ENCODE measurements at regions not wholly inside any gene's neighbourhood (a gene's known extent, or its start where the extent isn't known, plus 50 kb on each side); places are given as distances from the start of the nearest gene placed in this dataset.
"Not testable (repeated sequence)": the region's sequence is repeated elsewhere in the genome, so short reads cannot be mapped to it uniquely, and the experiment has no call there.

DNA sequence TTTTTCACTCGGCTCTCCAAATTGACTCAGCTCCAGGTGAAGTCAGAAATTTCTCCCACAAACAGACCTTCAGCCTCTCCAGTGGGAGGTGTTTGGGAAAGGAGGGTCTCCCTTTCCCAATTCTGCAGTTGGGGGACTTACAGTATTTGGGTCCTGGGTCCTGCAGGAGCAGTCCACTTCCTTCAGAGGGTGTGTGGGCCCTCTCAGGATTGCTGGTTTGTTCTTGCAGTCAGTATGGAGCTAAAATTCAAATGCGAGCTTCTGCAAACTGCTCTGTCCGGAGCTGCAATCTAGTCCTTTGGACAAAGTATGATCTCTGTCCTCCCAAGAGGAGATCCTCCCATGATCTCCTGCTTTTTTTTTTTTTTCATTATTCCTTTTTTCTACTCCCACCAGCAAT, 87.9 kb upstream of the MSTN start:
- no peaks in the 10 kb centered on the region for H3K27me3 ChIP-seq (ENCODE audit: control insufficient read depth, insufficient read depth, low read length)
- no peak overlapping the region for H3K9ac ChIP-seq (ENCODE audit: low read depth, low read length)
- H3K9me3 ChIP-seq (ENCODE audit: control insufficient read depth, insufficient read depth, low read length) = peaks cover 4% of the 10 kb centered on the region; the same call in 1 of the 2 replicates
- H3K4me3 ChIP-seq (ENCODE audit: low read depth, low read length) = no peak overlapping the region
- peaks cover 6% of the 10 kb centered on the region; the same call in 1 of the 2 replicates for H3K4me1 ChIP-seq (ENCODE audit: control insufficient read depth, insufficient read depth, low read length)
- H3K36me3 ChIP-seq (ENCODE audit: control insufficient read depth, insufficient read depth, low read length) = no peaks in the 10 kb centered on the region
- peak overlapping the region; percentile 14 for H3K27ac ChIP-seq (ENCODE audit: low read depth, low read length)

- Histone ChIP-seq H3K9ac (ENCODE audit: low read depth, low read length) (no peak overlapping the region), H3K36me3 (ENCODE audit: control insufficient read depth, insufficient read depth, low read length) (no peaks in the 10 kb centered on the region), H3K27ac (ENCODE audit: low read depth, low read length) (peak overlapping the region; percentile 14), H3K4me1 (ENCODE audit: control insufficient read depth, insufficient read depth, low read length) (peaks cover 6% of the 10 kb centered on the region; the same call in 1 of the 2 replicates), H3K9me3 (ENCODE audit: control insufficient read depth, insufficient read depth, low read length) (peaks cover 4% of the 10 kb centered on the region; the same call in 1 of the 2 replicates), H3K27me3 (ENCODE audit: control insufficient read depth, insufficient read depth, low read length) (no peaks in the 10 kb centered on the region), H3K4me3 (ENCODE audit: low read depth, low read length) (no peak overlapping the region)
Measured at GRCh38 chr2:190149908-190150307, 87.4 kb upstream of the MSTN start.

- Histone ChIP-seq H3K27ac (ENCODE audit: low read depth, low read length) (no peak overlapping the region), H3K36me3 (ENCODE audit: control insufficient read depth, insufficient read depth, low read length) (no peaks in the 10 kb centered on the region), H3K9ac (ENCODE audit: low read depth, low read length) (no peak overlapping the region), H3K4me1 (ENCODE audit: control insufficient read depth, insufficient read depth, low read length) (peaks cover 6% of the 10 kb centered on the region; the same call in 1 of the 2 replicates), H3K9me3 (ENCODE audit: control insufficient read depth, insufficient read depth, low read length) (peaks cover 4% of the 10 kb centered on the region; the same call in 1 of the 2 replicates), H3K4me3 (ENCODE audit: low read depth, low read length) (no peak overlapping the region), H3K27me3 (ENCODE audit: control insufficient read depth, insufficient read depth, low read length) (no peaks in the 10 kb centered on the region)
Measured at GRCh38 chr2:190149200-190149599, 86.7 kb upstream of the MSTN start.

GRCh38 chr2:190146109-190146508, 83.6 kb upstream of the MSTN start:
- not testable (repeated sequence) for H3K9ac ChIP-seq (ENCODE audit: low read depth, low read length); H3K36me3 ChIP-seq (ENCODE audit: control insufficient read depth, insufficient read depth, low read length); H3K4me3 ChIP-seq (ENCODE audit: low read depth, low read length)

DNA sequence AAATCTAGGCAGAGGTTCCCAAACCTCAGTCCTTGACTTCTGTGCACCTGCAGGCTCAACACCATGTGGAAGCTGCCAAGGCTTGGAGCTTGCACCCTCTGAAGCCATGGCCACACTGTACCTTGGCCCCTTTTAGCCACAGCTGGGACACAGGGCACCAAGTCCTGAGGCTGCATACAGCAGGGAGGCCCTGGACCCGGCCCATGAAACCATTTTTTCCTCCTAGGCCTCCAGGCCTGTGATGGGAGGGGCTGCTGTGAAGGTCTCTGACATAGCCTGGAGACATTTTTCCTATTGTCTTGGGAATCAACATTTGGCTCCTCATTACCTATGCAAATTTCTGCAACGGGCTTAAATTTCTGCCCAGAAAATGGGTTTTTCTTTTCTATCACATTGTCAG, 77.9 kb upstream of the MSTN start:
- peaks cover 27% of the 10 kb centered on the region for H3K9me3 ChIP-seq (ENCODE audit: control insufficient read depth, insufficient read depth, low read length)
- H3K27ac ChIP-seq (ENCODE audit: low read depth, low read length); H3K36me3 ChIP-seq (ENCODE audit: control insufficient read depth, insufficient read depth, low read length); H3K4me3 ChIP-seq (ENCODE audit: low read depth, low read length); H3K9ac ChIP-seq (ENCODE audit: low read depth, low read length); H3K4me1 ChIP-seq (ENCODE audit: control insufficient read depth, insufficient read depth, low read length); H3K27me3 ChIP-seq (ENCODE audit: control insufficient read depth, insufficient read depth, low read length): not testable (repeated sequence)

More at GRCh38 chr2:190146109-190146508, 83.6 kb upstream of the MSTN start:
- H3K9me3 ChIP-seq (ENCODE audit: control insufficient read depth, insufficient read depth, low read length); H3K4me1 ChIP-seq (ENCODE audit: control insufficient read depth, insufficient read depth, low read length); H3K27me3 ChIP-seq (ENCODE audit: control insufficient read depth, insufficient read depth, low read length); H3K27ac ChIP-seq (ENCODE audit: low read depth, low read length): not testable (repeated sequence)

DNA sequence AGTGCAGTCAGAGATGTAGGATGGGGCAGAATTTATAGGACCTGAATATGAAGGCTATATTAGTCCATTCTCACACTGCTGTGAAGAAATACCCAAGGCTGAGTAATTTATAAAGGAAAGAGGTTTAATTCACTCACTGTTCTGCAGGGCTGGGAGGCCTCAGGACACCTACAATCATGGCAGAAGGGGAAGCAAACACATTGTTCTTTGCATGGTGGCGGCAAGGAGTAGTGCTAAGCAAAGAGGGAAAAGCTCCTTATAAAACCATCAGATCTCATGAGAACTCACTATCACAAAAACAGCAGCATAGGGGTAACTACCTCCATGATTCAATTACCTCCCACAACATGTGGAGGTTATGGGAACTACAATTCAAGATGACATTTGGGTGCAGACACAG, 76.8 kb upstream of the MSTN start:
- no peaks in the 10 kb centered on the region for H3K36me3 ChIP-seq (ENCODE audit: control insufficient read depth, insufficient read depth, low read length)
- H3K4me1 ChIP-seq (ENCODE audit: control insufficient read depth, insufficient read depth, low read length) = no peaks in the 10 kb centered on the region
- peaks cover 27% of the 10 kb centered on the region for H3K9me3 ChIP-seq (ENCODE audit: control insufficient read depth, insufficient read depth, low read length)
- no peak overlapping the region for H3K4me3 ChIP-seq (ENCODE audit: low read depth, low read length)
- no peak overlapping the region for H3K9ac ChIP-seq (ENCODE audit: low read depth, low read length)
- H3K27ac ChIP-seq (ENCODE audit: low read depth, low read length) = no peak overlapping the region
- H3K27me3 ChIP-seq (ENCODE audit: control insufficient read depth, insufficient read depth, low read length) = no peaks in the 10 kb centered on the region

DNA sequence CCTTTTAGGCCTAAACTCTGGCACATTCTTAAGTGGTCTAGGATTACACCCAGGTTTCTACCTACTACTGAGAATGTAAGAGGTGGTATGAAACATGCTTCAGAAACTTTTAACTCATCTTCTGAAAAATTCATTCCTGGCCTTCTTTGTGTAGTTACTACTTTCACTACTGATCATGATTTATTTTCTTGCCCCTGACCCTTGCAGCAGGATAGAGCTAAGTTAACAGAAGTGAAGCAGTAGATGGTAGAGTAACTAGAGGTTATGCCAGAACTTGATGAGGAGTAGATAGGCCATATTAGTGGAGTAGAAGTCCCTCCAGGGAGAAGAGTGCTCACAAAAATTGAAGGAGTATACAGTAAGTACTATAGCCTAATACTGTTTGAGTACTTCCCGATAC, 75.5 kb upstream of the MSTN start:
- no peaks in the 10 kb centered on the region for H3K27me3 ChIP-seq (ENCODE audit: control insufficient read depth, insufficient read depth, low read length)
- H3K4me3 ChIP-seq (ENCODE audit: low read depth, low read length) = no peak overlapping the region
- no peak overlapping the region for H3K27ac ChIP-seq (ENCODE audit: low read depth, low read length)
- peaks cover 27% of the 10 kb centered on the region for H3K9me3 ChIP-seq (ENCODE audit: control insufficient read depth, insufficient read depth, low read length)
- H3K9ac ChIP-seq (ENCODE audit: low read depth, low read length) = no peak overlapping the region
- no peaks in the 10 kb centered on the region for H3K4me1 ChIP-seq (ENCODE audit: control insufficient read depth, insufficient read depth, low read length)
- H3K36me3 ChIP-seq (ENCODE audit: control insufficient read depth, insufficient read depth, low read length) = no peaks in the 10 kb centered on the region

DNA sequence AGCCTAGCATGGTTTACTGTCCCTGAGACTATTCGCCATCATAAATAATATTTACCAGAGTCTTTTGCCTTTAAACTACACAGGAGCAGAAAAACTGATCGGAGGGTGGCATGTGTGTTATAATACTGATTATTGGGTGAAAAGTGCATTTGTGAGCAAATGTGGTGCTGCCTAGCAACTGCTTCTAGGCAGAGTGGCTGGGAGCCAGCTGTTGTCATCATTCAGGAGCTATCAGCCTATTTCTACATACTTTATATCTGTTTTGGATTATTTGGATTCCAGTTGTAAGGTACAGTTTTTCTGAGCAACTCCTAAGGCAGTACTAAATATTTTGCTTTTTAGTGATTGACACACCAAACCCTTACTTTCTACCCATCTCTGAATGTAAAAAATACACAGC, 75.0 kb upstream of the MSTN start:
- peaks cover 27% of the 10 kb centered on the region for H3K9me3 ChIP-seq (ENCODE audit: control insufficient read depth, insufficient read depth, low read length)
- no peaks in the 10 kb centered on the region for H3K36me3 ChIP-seq (ENCODE audit: control insufficient read depth, insufficient read depth, low read length)
- H3K27ac ChIP-seq (ENCODE audit: low read depth, low read length) = no peak overlapping the region
- H3K4me1 ChIP-seq (ENCODE audit: control insufficient read depth, insufficient read depth, low read length) = no peaks in the 10 kb centered on the region
- no peak overlapping the region for H3K4me3 ChIP-seq (ENCODE audit: low read depth, low read length)
- no peak overlapping the region for H3K9ac ChIP-seq (ENCODE audit: low read depth, low read length)
- H3K27me3 ChIP-seq (ENCODE audit: control insufficient read depth, insufficient read depth, low read length) = no peaks in the 10 kb centered on the region

GRCh38 chr2:190136825-190137224, 74.3 kb upstream of the MSTN start:
- Histone ChIP-seq H3K9ac (ENCODE audit: low read depth, low read length) (no peak overlapping the region), H3K36me3 (ENCODE audit: control insufficient read depth, insufficient read depth, low read length) (no peaks in the 10 kb centered on the region), H3K27ac (ENCODE audit: low read depth, low read length) (no peak overlapping the region), H3K27me3 (ENCODE audit: control insufficient read depth, insufficient read depth, low read length) (no peaks in the 10 kb centered on the region), H3K9me3 (ENCODE audit: control insufficient read depth, insufficient read depth, low read length) (peaks cover 27% of the 10 kb centered on the region), H3K4me3 (ENCODE audit: low read depth, low read length) (no peak overlapping the region), H3K4me1 (ENCODE audit: control insufficient read depth, insufficient read depth, low read length) (no peaks in the 10 kb centered on the region)

DNA sequence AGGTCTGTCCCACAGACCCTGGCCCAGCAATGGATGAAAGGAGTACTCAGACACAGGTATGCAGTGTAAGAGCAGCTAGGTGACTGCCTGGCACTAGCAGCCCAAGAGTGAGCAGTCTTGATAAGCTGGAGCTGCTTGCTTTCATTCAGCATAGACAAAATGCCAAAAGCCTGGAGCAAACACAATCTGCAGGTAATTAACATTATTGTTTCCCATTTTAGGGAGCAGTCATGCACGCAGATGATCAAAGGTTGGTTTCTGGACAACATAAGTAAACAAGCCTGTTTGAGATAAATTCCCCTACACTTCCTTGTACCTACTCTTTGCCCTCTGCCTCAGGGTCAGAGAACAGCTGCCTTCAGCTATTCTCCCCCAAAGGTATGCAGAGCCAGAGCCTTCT, 73.7 kb upstream of the MSTN start:
- H3K27ac ChIP-seq (ENCODE audit: low read depth, low read length) = no peak overlapping the region
- no peaks in the 10 kb centered on the region for H3K27me3 ChIP-seq (ENCODE audit: control insufficient read depth, insufficient read depth, low read length)
- no peaks in the 10 kb centered on the region for H3K4me1 ChIP-seq (ENCODE audit: control insufficient read depth, insufficient read depth, low read length)
- peaks cover 24% of the 10 kb centered on the region for H3K9me3 ChIP-seq (ENCODE audit: control insufficient read depth, insufficient read depth, low read length)
- no peak overlapping the region for H3K9ac ChIP-seq (ENCODE audit: low read depth, low read length)
- H3K4me3 ChIP-seq (ENCODE audit: low read depth, low read length) = no peak overlapping the region
- H3K36me3 ChIP-seq (ENCODE audit: control insufficient read depth, insufficient read depth, low read length) = no peaks in the 10 kb centered on the region

- no peaks in the 10 kb centered on the region for H3K27me3 ChIP-seq (ENCODE audit: control insufficient read depth, insufficient read depth, low read length)
- no peak overlapping the region for H3K27ac ChIP-seq (ENCODE audit: low read depth, low read length)
- H3K9ac ChIP-seq (ENCODE audit: low read depth, low read length) = no peak overlapping the region
- H3K4me1 ChIP-seq (ENCODE audit: control insufficient read depth, insufficient read depth, low read length) = no peaks in the 10 kb centered on the region
- no peaks in the 10 kb centered on the region for H3K9me3 ChIP-seq (ENCODE audit: control insufficient read depth, insufficient read depth, low read length)
- H3K36me3 ChIP-seq (ENCODE audit: control insufficient read depth, insufficient read depth, low read length) = no peaks in the 10 kb centered on the region
- H3K4me3 ChIP-seq (ENCODE audit: low read depth, low read length) = no peak overlapping the region
Measured at GRCh38 chr2:190129421-190130199, 67.1 kb upstream of the MSTN start.
